Keratinocyte (primary cell): ENCODE measurements at regions not wholly inside any gene's neighbourhood (a gene's known extent, or its start where the extent isn't known, plus 50 kb on each side); places are given as distances from the start of the nearest gene placed in this dataset.

Experiments used
- DNase-seq: peaks from one replicate; pipeline ENCODE4 v3.0.0-alpha.2; 2011; ENCODE audit warnings: low read depth, missing footprints, low spot score
- FAIRE-seq: peaks from 2 replicates; lab custom pipeline; 2011; peaks lifted over from hg19 to GRCh38; lab: Jason Lieb, UNC
- H2AFZ ChIP-seq: 2 replicates; pipeline ENCODE4 v1.6.0; 2012; ENCODE audit warnings: low read length, control low read depth, inconsistent platforms; ENCODE audit not compliant: control insufficient read depth
- H3K27ac ChIP-seq: 2 replicates; pipeline ENCODE4 v1.5.1; 2011; ENCODE audit warnings: low read length; ENCODE audit not compliant: control insufficient read depth, insufficient read depth
- H3K27me3 ChIP-seq: 3 replicates; pipeline ENCODE4 v1.6.0; 2011; ENCODE audit warnings: low read length; ENCODE audit not compliant: control insufficient read depth, insufficient read depth; ENCODE audit errors: extremely low read depth
- H3K36me3 ChIP-seq, 2 experiments: 2 replicates in 1 of 2; 3 replicates in 1 of 2; pipeline ENCODE4 v1.5.1; 2011; ENCODE audit warnings: low read length in 2 of 2, mild to moderate bottlenecking in 1 of 2; ENCODE audit not compliant: control insufficient read depth in 2 of 2, insufficient read depth in 2 of 2; ENCODE audit errors: extremely low read depth in 1 of 2
- H3K4me1 ChIP-seq: 3 replicates; pipeline ENCODE4 v1.5.1; 2011; ENCODE audit warnings: low read length; ENCODE audit not compliant: control insufficient read depth, insufficient read depth; ENCODE audit errors: extremely low read depth
- H3K4me2 ChIP-seq: 3 replicates; pipeline ENCODE4 v1.6.0; 2011; ENCODE audit warnings: low read depth, low read length; ENCODE audit not compliant: control insufficient read depth, insufficient read depth; ENCODE audit errors: extremely low read depth
- H3K4me3 ChIP-seq, 3 experiments: fragments of 200-600 bp in 1 of 3; sonication (generic) in 1 of 3; 2 replicates in 2 of 3; 3 replicates in 1 of 3; pipeline ENCODE4 v1.5.1; 2011 to 2016; ENCODE audit warnings: low read length in 3 of 3, mild to moderate bottlenecking in 3 of 3, control low read depth in 2 of 3, inconsistent platforms in 1 of 3, low read depth in 1 of 3, mixed read lengths in 1 of 3, mixed run types in 1 of 3, moderate library complexity in 1 of 3; ENCODE audit not compliant: control insufficient read depth in 2 of 3, insufficient read depth in 2 of 3; ENCODE audit errors: extremely low read depth in 1 of 3
- H3K79me2 ChIP-seq: 2 replicates; pipeline ENCODE4 v1.6.0; 2012; ENCODE audit warnings: low read length; ENCODE audit not compliant: control insufficient read depth, insufficient read depth
- H3K9ac ChIP-seq: 3 replicates; pipeline ENCODE4 v1.6.0; 2011; ENCODE audit warnings: low read length; ENCODE audit not compliant: control insufficient read depth, insufficient read depth; ENCODE audit errors: extremely low read depth
- H3K9me1 ChIP-seq: 3 replicates; pipeline ENCODE4 v1.6.0; 2011; ENCODE audit warnings: low read length; ENCODE audit not compliant: control insufficient read depth, insufficient read depth; ENCODE audit errors: extremely low read depth
- H3K9me3 ChIP-seq: 2 replicates; pipeline ENCODE4 v1.5.1; 2012; ENCODE audit warnings: low read depth, low read length; ENCODE audit not compliant: control insufficient read depth
- H4K20me1 ChIP-seq: 3 replicates; pipeline ENCODE4 v1.6.0; 2011; ENCODE audit warnings: low read length; ENCODE audit not compliant: control insufficient read depth, insufficient read depth; ENCODE audit errors: extremely low read depth
- EZH2 ChIP-seq: IDR thresholded peaks from one replicate; pipeline ENCODE4 v1.6.1; 2012; ENCODE audit warnings: inconsistent platforms, mild to moderate bottlenecking, low read length, moderate library complexity
- dilution Hi-C: fragments of 300-500 bp; cut with MboI; formaldehyde crosslinking; loops from one replicate; pipeline ENCODE4 v1.7.0; 2020; ENCODE audit warnings: low sequenced_read_pairs; ENCODE audit not compliant: extremely low pct_ligation_motif_present
- TF ChIP-seq, protein P1 (sequence below), 3 experiments: IDR thresholded peaks in 1 of 3; conservative IDR thresholded peaks in 1 of 3; optimal IDR thresholded peaks in 1 of 3; 2 replicates in 2 of 3; 3 replicates in 1 of 3; pipeline versions ENCODE3 to v1.5.1; 2011; ENCODE audit warnings: low read length in 3 of 3, mild to moderate bottlenecking in 3 of 3, moderate library complexity in 2 of 3, control low read depth in 1 of 3, inconsistent platforms in 1 of 3; ENCODE audit not compliant: insufficient read depth in 2 of 3; ENCODE audit errors: extremely low read depth in 1 of 3

DNA sequence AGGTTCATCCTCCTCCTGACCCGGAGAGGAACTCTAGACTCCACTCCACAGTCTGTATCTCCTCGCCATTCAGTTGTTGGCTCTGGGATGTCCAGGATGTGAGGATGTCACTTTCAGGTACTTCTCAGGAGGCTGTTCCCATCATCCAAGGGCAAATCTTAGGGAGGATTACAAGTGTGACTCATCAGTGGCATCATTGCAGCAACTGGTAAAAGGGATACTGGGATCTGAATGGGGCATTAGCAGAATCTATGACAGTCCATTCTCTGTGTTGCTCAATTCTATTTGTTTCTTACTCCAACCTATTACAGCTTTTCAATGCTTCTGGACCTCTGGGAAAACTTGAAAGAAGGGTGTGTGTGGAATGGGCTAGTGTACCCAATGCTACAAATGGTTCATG is 81.5 kb upstream of the FN1 start:
- Histone ChIP-seq H3K9me1 (no peaks in the 10 kb centered on the region), H3K9ac (no peak overlapping the region), H3K27ac (no peak overlapping the region), H3K9me3 (no peaks in the 10 kb centered on the region), H3K4me1 (no peaks in the 10 kb centered on the region), H3K4me2 (no peak overlapping the region), H3K27me3 (no peaks in the 10 kb centered on the region), H3K36me3 (no peaks in the 10 kb centered on the region), H4K20me1 (no peaks in the 10 kb centered on the region), H2AFZ (no peak overlapping the region), H3K79me2 (no peaks in the 10 kb centered on the region), H3K4me3 (no peak overlapping the region)
- no peak for DNase-seq
- no peak for TF ChIP-seq EZH2
- dilution Hi-C loops, result no loop called here
- no peak for FAIRE-seq

DNA sequence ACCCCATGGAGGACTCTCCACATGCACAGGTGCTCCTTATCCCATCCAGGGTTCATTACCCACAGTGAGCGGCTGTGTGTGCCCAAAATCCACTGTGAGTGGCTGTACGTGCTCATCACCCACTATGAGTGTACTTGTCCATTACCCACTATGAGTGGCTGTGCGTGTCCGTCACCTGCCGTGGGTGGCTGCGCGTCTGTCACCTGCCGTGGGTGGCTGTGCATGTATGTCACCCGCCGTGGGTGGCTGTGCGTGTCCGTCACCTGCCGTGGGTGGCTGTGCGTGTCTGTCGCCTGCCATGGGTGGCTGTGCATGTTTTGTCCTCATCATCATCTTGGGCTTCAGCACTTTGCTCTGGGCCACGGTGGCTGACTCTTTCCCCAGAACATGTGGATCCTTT is 78.6 kb upstream of the FN1 start:
- no peaks in the 10 kb centered on the region for H3K4me1 ChIP-seq
- H3K9me1 ChIP-seq, result no peaks in the 10 kb centered on the region
- H3K27ac ChIP-seq, result no peak overlapping the region
- no peak overlapping the region for H2AFZ ChIP-seq
- no peak overlapping the region for H3K4me3 ChIP-seq
- no peaks in the 10 kb centered on the region for H3K36me3 ChIP-seq
- no peak overlapping the region for H3K4me2 ChIP-seq
- dilution Hi-C loops, result no loop called here
- H3K27me3 ChIP-seq, result no peaks in the 10 kb centered on the region
- no peaks in the 10 kb centered on the region for H3K9me3 ChIP-seq
- FAIRE-seq (no peak), DNase-seq (no peak)
- H3K9ac ChIP-seq, result no peak overlapping the region
- no peaks in the 10 kb centered on the region for H3K79me2 ChIP-seq
- TF ChIP-seq, protein P1, sequence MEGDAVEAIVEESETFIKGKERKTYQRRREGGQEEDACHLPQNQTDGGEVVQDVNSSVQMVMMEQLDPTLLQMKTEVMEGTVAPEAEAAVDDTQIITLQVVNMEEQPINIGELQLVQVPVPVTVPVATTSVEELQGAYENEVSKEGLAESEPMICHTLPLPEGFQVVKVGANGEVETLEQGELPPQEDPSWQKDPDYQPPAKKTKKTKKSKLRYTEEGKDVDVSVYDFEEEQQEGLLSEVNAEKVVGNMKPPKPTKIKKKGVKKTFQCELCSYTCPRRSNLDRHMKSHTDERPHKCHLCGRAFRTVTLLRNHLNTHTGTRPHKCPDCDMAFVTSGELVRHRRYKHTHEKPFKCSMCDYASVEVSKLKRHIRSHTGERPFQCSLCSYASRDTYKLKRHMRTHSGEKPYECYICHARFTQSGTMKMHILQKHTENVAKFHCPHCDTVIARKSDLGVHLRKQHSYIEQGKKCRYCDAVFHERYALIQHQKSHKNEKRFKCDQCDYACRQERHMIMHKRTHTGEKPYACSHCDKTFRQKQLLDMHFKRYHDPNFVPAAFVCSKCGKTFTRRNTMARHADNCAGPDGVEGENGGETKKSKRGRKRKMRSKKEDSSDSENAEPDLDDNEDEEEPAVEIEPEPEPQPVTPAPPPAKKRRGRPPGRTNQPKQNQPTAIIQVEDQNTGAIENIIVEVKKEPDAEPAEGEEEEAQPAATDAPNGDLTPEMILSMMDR (optimal IDR thresholded peaks at IDR 0.05 in 1 of 3, IDR thresholded peaks at IDR 0.05 in 1 of 3, conservative IDR thresholded peaks at IDR 0.05 in 1 of 3; ENCODE audit: extremely low read depth in 1 of 3, insufficient read depth in 2 of 3, low read length in 3 of 3), result no peak
- H4K20me1 ChIP-seq, result no peaks in the 10 kb centered on the region
